OCI-M2 (cell line): ENCODE measurements at regions not wholly inside any gene's neighbourhood (a gene's known extent, or its start where the extent isn't known, plus 50 kb on each side); places are given as distances from the start of the nearest gene placed in this dataset.
"Not testable (repeated sequence)": the region's sequence is repeated elsewhere in the genome, so short reads cannot be mapped to it uniquely, and the experiment has no call there.

ENCODE experiments used
- DNase-seq: peaks from one replicate; lab custom pipeline; 2025; ENCODE audit not compliant: unreplicated experiment; lab: John Stamatoyannopoulos, UW

GRCh38 chr5:29148581-29148980 lies 2044.9 kb upstream of the CDH6 start:
- DNase-seq: no peak

GRCh38 chr5:29148073-29148472 lies 2045.4 kb upstream of the CDH6 start:
- no peak for DNase-seq

GRCh38 chr5:29143266-29143665 lies 2050.2 kb upstream of the CDH6 start:
- DNase-seq: no peak

- no peak for DNase-seq
Observed at GRCh38 chr5:29134418-29134817, 2059.1 kb upstream of the CDH6 start.

- no peak for DNase-seq
Observed at GRCh38 chr5:29131285-29131684, 2062.2 kb upstream of the CDH6 start.

GRCh38 chr5:29130786-29131185 lies 2062.7 kb upstream of the CDH6 start:
- no peak for DNase-seq

- DNase-seq: not testable (repeated sequence)
Observed at GRCh38 chr5:29127524-29128156, 2065.8 kb upstream of the CDH6 start.

- not testable (repeated sequence) for DNase-seq
Observed at GRCh38 chr5:29126462-29126861, 2067.0 kb upstream of the CDH6 start.

- DNase-seq: no peak
Observed at GRCh38 chr5:29122306-29122705, 2071.2 kb upstream of the CDH6 start.

- DNase-seq: peak; percentile 69
Observed at GRCh38 chr5:29114331-29114768, 2076.0 kb upstream of the CDH9 start.

GRCh38 chr5:29113516-29113915 lies 2075.1 kb upstream of the CDH9 start:
- no peak for DNase-seq

GRCh38 chr5:29099585-29099984 lies 2061.2 kb upstream of the CDH9 start:
- no peak for DNase-seq

- peak; percentile 25 for DNase-seq
Observed at GRCh38 chr5:29089591-29090130, 2051.3 kb upstream of the CDH9 start.

GRCh38 chr5:29085142-29085541 lies 2046.8 kb upstream of the CDH9 start:
- no peak for DNase-seq

GRCh38 chr5:29079771-29080170 lies 2041.4 kb upstream of the CDH9 start:
- no peak for DNase-seq

- no peak for DNase-seq
Observed at GRCh38 chr5:29077451-29077850, 2039.1 kb upstream of the CDH9 start.

GRCh38 chr5:29069104-29069402 lies 2030.7 kb upstream of the CDH9 start:
- DNase-seq: no peak

- no peak for DNase-seq
Observed at GRCh38 chr5:29061381-29061780, 2023.0 kb upstream of the CDH9 start.

- no peak for DNase-seq
Observed at GRCh38 chr5:29054694-29055093, 2016.3 kb upstream of the CDH9 start.

GRCh38 chr5:29054282-29054681 lies 2015.9 kb upstream of the CDH9 start:
- DNase-seq: no peak

- DNase-seq: no peak
Observed at GRCh38 chr5:29051509-29051908, 2013.1 kb upstream of the CDH9 start.

GRCh38 chr5:29042152-29042551 lies 2003.8 kb upstream of the CDH9 start:
- no peak for DNase-seq

GRCh38 chr5:29040404-29040803 lies 2002.0 kb upstream of the CDH9 start:
- no peak for DNase-seq
